Fibroblast of gingiva (primary cell): ENCODE measurements at regions not wholly inside any gene's neighbourhood (a gene's known extent, or its start where the extent isn't known, plus 50 kb on each side); places are given as distances from the start of the nearest gene placed in this dataset.
A peak's percentile ranks its signal among the peaks of the same experiment; 100 is the strongest.
"Not testable (repeated sequence)": the region's sequence is repeated elsewhere in the genome, so short reads cannot be mapped to it uniquely, and the experiment has no call there.

ENCODE experiments used
- DNase-seq: peaks from one replicate; pipeline ENCODE4 v3.0.0-alpha.2; 2011; ENCODE audit warnings: low read depth

DNA sequence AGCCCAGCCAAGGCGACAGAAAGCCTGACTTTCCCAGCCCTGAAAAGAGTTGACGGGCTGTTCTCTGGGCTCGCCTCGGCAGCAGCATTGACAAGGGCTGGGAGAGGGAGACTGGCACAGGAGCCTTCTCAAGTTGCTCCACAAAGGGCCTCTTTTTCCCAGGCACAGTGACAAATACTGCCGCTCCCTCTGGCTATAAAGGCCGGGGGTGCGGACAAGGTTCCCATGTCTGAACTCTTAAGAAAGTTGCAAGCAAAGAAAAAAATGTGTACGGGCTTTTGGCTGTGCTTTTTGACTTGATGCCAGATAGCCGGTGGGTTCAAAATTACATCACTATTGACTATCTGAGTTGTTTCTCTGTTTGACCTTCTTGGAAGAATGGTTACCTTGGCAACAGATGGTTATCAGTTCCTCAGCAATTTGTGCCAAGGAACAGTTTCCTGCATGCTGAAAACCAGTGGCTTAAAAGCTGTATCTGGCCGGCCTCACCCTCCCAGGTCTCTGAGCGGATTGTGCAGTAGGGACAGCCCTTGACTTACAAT, 115.9 kb upstream of the EEPD1 start:
- DNase-seq, result peak; percentile 32

DNA sequence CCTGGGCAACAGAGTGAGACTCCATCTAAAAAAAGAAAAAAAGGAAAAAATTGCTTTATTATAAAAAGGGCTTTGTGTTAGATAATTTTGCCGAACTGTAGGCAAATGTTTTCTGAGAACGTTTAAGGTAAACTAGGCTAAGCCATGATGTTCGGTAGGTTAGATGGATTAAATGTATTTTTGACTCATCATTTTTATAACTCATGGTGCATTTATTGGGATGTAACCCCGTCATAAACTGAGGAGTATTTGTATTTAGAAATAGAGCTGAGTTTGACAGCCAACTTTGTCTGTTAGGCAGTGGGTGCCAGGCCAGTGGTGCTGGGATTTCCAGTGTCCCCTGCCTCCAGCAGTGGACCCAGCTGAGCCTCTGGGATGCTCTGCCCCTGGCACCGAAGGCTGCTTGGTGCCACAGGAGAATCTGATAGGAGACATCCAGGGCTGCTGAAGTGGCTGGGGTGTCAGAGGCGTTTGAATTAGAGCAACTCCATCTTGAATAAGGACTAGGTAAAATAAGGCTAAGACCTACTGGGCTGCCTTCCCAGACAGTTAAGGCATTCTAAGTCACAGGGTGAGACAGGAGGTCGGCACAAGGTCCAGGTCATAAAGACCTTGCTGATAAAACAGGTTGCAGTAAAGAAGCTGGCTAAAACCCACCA, 114.9 kb upstream of the EEPD1 start:
- DNase-seq, result no peak

DNA sequence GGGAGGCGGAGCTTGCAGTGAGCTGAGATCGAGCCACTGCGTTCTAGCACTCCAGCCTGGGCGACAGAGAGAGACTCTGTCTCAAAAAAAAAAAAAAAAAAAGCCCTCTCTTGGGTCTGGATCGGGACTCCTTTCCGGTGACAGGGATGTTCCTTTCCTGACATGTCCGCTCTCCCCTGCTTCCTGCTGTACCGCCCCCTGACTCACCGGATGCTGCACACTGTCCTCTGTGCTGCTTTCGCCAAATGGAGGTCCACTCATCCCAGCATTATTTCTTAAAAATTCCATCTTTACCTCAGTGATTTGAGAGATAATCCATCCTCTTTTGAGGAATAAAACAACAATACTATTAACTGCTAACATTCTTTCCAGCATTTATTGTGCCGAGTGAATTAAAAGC, 113.8 kb upstream of the EEPD1 start:
- DNase-seq, result no peak

DNA sequence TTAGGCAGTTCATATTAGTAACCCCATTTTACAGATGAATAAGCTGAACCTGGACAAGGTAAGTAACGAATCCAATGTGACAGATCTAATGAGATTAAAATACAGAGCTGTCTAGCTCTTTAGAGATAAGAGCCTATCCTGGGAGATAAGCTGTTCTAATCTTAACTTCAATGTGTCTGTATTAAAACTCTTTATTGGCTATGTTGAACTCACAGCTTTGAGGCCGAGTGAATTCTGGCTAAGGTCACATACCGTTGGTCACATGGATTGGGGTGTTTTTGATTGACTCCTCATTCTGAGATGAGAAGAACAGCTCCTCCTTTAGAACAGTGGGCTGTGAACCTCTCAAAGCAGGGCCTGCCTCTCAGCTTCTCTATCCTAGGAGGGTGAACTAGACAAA, 113.4 kb upstream of the EEPD1 start:
- no peak for DNase-seq

DNA sequence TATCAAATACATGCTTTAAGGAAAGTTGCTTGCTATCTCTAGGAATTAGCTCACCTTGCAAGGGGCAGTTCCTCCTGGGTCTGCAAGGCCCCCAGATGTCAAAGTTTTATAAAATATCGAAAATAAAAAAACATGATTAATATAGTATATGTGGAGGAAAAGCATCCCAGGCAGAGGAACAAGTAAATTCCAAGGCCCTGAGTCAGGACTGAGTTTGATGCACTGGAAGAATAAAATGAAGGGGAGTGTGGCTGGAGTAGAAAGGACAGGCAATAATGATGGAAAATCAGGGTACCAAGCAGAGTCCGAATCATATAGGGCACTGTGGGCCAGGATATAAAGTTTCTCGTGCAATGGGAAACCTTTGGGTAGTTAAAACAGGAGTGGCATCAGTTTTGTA, 112.4 kb upstream of the EEPD1 start:
- no peak for DNase-seq

DNA sequence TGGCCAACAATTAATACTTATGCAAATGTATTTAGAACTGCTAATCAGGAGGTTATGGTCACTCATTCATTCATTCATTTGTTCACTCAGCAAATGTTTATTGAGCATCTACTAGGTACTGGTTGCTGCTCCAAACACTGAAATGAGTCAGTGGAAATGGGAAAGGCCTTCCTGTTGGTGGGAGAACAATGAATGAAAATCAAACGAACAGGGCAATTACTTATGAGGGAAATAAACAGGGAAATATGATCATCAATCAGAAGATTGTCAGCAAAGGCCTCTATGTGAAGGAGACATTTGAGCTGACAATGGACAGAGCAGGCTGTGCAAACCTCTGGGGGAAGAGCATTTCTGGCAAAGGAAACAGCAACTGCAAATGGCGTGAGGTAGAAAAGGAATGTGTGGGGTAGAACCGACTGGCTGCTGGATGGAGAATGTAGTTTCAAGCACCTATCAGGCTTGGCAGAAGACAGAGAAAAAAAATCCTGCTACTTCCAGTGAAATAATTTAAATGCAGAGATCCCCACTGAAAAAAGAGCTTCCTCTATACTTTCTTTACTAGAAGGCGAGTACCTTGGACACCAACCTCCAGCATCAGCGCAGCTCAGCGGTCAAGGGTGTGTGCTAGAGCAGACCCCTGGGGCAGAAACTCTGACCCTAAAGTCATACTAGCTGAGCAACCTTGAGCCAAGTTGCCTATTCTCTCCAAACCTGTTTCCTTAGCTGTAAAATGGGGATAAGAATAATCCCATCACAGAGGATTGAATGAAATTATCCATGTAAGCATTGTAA, 108.8 kb upstream of the EEPD1 start:
- DNase-seq, result no peak

DNA sequence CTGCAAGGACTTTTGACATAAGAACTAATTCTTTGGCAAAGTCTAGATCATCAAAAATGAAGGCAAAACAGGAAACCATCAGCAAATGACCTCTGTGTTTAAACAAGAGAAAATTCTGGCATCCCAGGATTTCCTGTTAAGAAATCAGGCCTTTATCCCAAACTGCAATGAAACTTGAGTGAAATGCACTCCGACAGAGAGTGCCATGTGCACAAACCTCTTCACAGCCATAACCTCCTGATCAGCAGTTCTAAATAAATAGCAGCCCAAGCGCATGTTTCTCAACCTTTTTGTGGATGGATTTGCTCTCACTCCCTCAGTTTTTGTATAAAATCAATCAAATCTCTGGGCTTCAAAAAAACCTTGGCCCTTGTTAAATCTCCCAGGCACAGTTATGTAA, 107.7 kb upstream of the EEPD1 start:
- DNase-seq, result peak; percentile 91

DNA sequence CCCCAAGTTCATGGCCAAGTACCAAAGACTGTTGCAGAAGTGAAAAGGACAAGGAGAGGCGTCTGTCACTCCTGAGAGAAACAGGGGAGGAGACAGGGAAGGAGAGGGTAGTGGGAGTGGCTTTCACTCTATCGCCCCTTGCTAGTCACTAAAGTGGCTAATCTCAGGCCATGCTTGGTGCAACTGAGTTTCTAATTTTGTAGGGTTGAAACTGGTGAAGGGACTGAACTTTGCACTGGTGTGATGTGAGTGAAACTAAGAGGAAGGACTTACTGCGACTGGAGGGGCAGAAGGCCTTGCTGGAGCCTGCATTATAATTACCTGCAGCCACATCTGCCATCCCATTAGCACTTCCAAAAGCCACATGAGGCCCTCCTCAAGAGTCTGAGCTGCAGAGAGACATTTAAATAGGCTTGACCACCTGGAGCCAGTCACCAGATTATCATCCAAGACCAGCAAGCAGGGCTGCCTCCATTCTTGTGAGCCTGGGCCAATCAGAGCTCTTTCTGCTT, 107.2 kb upstream of the EEPD1 start:
- DNase-seq, result no peak

DNA sequence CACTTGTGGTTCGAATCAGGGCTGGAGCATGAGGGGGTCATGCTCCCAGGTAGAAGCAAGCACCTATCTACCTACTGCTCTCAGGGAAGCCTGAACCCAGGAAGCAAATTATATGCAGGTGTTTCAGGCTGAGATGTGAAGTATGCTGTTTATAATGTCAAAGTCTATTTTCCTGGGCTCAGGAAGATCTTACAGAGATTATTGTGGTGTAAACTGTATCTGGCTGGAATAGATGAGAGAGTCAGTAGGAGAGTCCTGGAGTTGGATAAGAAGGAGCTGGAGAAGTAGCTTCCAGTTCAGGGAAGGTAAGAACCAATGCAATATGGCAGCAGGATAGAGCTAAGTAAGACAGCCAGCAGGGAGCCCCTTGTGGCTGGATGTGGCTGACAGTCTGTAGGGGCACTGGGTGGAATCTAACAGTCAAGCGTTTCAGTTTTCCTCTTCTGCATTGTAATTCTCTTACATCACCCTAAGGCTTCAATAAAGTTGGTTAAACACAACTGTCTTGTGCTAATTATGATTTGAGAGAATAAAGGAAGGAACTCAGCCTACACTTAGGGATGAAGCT, 105.9 kb upstream of the EEPD1 start:
- DNase-seq, result peak; percentile 10

DNA sequence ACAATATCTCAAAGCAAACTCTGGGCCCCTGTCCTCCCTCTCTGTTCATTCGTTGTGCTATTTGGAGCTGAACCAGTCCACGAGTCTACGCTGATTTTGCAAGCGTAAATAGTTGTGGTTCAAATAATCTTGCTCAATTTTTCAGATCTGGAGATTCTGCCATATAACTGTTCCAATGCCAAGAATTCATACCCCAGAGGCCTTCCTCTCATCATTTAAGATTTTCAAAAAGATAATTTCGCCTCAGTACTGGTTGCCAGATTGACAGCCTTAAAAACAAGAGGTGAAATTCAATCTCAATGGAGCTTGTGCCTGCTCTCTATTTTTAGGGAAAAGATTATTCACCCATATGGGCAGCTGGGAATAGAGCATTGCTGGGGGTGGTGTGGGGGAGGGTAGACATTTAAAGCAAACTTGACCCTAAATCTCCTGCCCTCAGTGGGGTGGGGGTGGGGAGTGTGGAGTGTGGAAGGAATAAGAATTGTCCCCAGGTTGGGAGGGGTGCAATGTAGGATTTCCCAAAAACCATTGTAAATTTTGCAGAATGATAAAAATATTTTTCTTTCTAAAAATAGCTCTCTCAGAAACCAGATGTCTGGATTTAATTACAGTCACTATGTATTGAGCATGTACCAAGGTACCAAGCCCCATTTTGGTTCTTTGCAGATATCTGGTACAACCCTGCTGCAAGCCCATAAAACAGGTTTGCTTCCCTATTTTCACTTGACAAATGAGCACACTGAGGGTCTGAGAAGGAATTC, 104.7 kb upstream of the EEPD1 start:
- peak; percentile 98 for DNase-seq

DNA sequence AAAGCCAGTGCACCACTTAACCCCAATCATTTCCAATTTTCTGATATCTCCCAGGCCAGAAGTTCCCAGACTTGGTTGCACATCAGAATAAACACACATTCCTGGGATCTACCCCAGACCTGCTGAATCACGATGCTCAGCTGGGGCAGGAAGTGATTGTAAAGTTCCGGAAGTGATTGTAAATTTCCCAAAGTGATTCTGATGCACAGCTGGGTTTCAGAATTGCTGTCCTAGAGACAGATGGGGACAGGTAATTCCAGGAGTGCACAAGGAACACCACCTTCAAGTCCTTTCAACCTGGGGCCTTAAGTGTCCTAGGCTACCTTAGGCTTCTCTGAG, 104.2 kb upstream of the EEPD1 start:
- DNase-seq, result no peak

DNA sequence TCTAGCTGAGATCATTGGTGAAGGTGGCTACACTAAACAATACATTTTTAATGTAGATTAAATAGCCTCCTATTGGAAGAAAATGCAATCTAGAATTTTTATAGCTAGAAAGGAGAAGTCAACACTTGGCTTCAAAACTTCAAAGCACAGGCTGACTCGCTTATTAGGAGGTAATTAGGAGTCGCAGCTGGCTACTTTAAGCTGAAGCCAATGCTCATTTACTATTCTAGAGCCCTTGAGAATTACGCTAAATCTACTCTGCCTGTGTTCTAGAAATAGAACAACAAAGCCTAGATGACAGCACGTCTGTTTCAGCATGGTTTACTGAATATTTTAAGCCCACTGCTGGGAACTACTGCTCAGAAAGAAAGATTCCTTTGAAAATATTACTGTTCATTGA, 101.6 kb upstream of the EEPD1 start:
- no peak for DNase-seq

DNA sequence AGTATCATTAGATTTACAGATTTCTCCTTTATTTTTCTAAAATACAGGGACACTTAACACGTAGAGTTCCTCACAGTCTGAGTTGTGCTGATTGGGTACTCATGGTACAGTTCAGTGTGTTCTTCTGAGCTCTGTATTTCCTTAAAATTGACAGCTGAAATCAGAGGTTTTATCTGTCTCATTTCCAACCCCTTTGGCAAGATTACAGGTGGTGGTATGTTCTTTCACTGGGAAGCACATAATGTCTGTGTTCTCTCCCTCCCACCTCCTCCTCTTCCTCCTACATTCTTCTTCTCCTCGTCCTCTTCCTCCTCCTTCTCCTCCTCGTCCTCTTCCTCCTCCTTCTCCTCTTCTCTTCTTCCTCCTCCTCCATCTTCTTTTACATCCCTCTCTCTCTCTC, 99.5 kb upstream of the EEPD1 start:
- no peak for DNase-seq

DNA sequence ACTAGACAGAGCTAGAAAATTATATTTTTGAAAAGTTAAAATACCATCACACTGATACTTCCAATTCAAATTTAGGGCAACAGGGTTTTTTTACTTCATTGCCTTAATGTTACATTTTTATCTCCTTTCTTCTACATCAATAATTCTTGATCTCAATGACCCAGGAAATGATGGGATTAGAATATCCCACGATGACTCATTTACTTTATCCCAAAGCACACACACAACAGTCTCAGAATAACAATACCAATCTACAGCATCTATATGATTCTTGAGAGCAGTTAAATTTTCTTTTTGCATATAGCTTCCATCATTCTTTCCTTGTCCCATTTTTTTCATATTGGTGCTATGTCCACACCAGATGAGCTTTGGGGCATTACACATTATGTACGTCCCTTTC, 98.4 kb upstream of the EEPD1 start:
- no peak for DNase-seq

DNA sequence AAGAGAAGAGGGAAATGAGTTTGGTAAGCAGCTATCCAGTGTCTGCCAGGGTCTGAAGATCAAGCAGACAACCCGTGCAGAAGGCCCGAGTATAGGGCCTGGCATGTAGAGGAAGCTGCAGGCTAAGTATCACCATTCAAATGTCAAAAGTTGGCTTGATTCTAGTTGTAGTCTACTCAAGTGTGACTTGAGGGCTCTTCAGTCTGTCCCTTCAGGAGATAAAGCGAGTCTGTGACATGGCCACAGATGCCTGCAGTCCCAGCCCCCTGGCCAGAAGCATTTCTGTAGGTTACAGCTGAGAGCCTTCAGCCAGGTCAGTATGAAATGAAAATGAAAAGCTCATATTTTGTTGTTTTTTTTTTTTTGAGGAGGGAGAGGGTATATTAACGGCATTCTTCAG, 97.8 kb upstream of the EEPD1 start:
- no peak for DNase-seq

DNA sequence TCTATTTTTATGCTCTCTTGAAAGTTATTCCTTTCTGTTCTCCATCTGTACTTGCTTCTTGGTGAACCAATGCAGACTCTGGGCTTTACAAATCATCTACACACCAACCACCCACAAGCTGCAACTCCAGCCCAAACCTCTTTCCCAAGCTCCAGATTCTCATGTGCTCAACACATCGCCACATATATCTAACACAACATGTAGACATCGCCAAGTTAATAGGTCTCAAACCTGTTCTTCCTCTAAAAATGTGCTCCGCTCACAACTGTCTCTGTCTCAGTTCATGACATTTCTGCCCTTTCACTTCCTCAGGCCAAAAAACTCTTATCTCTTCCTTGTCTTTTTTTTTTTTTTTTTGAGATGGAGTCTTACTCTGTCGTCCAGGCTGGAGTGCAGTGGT, 95.7 kb upstream of the EEPD1 start:
- no peak for DNase-seq

DNA sequence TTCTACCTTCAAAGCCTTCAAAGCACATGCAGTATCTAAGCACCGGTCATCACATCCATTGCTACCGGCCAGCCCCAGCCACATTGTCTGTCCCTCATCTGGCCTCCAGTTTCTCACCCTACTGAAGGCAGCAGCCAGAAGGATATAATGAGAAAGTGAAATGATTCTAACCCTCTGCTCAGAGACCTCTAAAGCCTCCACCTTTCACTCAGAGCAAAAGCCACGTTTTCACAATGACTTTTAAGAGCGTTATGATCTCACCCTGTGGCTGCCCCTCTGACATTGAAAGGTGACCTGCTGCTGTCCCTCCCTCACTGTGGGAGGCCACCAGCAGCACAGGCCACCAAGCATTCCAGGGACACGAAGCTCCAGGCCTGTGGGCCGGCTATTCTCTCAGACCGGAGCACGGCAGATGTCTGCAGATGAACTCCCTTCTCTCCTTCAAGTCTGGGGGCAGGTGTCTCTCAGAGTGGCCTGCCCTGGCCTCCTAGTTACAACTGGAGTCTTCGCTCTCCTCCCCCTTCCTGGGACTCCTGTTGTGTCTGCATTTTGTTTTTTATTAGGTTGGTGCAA, 94.9 kb upstream of the EEPD1 start:
- DNase-seq, result no peak

DNA sequence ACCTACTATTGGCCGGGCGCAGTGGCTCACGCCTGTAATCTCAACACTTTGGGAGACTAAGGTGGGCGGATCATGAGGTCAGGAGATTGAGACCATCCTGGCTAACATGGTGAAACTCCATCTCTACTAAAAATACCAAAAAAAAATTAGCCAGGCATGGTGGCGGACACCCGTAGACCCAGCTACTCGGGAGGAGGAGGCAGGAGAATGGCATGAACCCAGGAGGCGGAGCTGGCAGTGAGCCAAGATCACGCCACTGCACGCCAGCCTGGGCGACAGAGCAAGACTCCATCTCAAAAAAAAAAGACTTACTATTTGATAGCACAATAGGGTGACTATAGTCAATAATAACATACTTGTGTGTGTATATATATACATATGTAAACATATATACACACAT, 92.7 kb upstream of the EEPD1 start:
- DNase-seq, result not testable (repeated sequence)

DNA sequence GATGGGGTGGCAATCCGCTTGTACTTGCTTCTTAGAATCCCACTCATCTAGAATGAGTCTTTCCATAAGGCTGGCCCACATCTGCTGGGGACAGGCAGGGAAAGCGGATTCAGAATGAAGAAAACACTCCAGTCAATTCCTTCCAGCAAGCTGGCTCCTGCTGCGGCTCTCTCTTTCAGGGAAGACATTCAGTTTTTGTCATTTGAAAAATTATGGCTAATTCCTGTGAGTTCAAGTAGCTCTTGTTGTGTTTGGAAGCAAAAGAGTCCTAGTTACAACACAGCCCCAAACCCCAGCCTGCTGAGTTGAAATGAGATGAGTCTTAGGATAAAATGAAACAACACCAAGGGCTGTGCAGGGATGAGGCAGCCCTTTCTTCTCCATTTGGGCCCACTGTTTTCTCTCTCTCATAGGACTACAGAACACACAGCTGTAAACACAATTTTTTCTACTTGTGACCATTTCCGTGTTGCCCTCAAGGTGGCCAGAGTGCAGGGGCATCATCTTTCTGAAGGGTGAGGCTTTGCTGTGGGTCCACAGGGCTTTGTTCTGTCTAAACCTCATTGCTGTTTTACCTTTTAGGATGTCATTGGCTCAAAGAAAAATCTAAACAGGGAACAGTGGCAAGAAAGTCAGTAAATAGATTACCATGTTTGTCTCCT, 90.8 kb upstream of the EEPD1 start:
- DNase-seq, result no peak

DNA sequence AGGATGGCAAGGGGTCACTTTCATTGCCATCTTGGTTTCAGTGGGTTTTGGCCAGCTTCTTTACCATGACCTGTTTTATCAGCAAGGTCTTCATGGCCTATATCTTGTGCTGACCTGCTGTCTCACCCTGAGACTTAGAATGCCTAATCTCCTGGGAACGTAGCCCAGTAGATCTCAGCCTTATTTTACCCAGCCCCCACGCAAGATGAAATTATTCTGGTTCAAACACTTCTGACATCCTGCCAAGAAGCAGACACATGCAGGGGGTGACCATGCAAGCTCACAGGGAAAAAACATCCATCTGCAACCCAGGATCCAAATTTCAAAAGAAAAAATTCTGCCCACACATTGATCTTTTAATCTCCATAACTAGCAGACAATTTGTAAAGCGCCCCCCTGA, 88.4 kb upstream of the EEPD1 start:
- no peak for DNase-seq

DNA sequence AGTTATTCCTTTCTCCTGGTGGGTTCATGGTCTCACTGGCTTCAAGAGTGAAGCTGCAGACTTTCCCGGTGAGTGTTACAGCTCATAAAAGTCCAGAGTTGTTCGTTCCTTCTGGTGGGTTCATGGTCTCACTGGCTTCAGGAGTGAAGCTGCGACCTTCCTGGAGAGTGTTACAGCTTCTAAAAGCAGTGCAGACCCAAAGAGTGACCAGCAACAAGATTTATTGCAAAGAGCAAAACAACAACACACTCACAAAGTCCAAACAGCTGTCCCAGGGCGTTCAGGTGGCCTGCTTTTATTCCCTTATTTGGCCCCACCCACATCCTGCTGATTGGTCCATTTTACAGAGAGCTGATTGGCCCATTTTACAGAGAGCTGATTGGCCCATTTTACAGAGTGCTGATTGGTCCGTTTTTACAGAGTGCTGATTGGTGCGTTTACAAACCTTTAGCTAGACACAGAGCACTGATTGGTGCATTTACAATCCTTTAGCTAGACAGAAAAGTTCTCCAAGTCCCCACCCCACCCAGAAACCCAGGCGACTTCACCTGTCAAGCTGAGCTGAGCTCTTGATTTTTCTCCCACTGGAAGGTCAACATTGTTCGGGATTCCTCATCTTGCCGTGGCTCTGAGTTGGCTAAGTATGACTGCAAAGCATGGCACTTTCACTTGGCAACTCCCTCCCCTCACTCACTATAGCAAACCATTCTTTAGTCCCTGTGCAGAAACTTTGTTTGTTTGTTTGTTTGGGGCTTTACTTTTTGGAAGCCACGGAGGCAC, 87.3 kb upstream of the EEPD1 start:
- DNase-seq, result not testable (repeated sequence)
